ENCODE measurements at regions not wholly inside any gene's neighbourhood (a gene's known extent, or its start where the extent isn't known, plus 50 kb on each side); places are given as distances from the start of the nearest gene placed in this dataset.

- no peak for TF ChIP-seq CTCF (IDR thresholded peaks at IDR 0.05; ENCODE audit: low read depth, low read length)
- TF ChIP-seq POLR2A (IDR thresholded peaks at IDR 0.05; ENCODE audit: extremely low read depth, insufficient read length) = no peak
- TF ChIP-seq MAX (IDR thresholded peaks at IDR 0.05; ENCODE audit: low read depth, low read length) = no peak
Observed at GRCh38 chr6:45759472-45759810, 256.2 kb downstream of the CLIC5 start.
